NCI-H345 (cell line): ENCODE measurements at regions not wholly inside any gene's neighbourhood (a gene's known extent, or its start where the extent isn't known, plus 50 kb on each side); places are given as distances from the start of the nearest gene placed in this dataset.

Experiments
- DNase-seq: peaks from one replicate; lab custom pipeline; 2025; lab: John Stamatoyannopoulos, UW

- no peak for DNase-seq
Measured at GRCh38 chr3:59133311-59133710, 83.5 kb upstream of the CFAP20DC start.

DNA sequence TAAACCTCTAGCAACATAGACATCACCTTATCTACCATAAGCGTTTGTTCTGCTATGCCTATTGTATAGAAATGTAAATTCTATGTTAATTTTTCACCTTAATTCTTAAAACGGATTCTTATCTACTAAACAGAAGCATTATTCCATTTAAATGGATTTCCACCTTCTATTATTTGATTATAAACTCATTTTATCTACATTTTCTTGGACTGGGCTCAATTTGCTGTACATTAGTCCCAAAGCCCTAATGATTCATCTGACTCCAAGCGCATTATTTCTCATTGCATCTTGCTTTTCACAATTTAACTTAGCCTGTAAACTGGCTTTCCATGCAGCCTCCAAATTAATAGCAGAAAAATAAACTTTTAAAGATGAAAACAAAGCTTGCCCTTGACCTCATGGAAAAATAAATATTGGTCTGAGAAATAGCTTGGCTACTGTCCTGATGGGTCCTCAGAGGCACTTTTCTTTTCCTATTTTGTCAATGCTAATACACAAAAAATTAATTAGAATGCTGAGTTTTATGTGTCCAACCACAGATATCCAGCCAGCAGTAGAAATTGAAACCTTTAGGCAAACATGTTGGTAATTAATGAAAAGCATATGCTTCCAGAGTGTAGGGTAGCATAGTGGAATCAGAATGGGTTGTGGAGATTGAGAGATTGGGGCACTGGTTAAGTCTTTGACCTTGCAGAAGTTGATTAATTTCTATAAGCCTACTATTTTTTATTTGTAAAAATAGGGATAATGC, 81.4 kb upstream of the CFAP20DC start:
- no peak for DNase-seq

DNA sequence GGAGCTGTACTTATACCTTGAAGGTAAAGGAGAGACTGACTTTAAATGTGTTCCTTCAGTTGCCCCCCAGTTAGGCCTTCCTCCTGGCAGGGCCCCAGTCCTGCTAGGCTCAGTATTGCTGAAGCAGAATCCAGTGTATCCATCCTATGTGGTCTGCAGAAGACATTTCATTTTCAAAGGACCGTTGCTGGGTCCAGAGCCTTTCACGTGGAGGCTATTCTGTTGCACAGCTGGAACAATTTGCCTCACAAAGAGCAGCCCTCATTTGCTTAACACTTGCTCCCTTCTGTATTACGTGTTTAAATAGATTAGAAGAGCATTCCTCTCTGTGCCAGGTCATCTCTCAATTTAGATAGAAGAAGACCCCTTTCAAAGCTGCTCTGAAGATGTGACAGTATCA, 78.9 kb upstream of the CFAP20DC start:
- DNase-seq = no peak

DNA sequence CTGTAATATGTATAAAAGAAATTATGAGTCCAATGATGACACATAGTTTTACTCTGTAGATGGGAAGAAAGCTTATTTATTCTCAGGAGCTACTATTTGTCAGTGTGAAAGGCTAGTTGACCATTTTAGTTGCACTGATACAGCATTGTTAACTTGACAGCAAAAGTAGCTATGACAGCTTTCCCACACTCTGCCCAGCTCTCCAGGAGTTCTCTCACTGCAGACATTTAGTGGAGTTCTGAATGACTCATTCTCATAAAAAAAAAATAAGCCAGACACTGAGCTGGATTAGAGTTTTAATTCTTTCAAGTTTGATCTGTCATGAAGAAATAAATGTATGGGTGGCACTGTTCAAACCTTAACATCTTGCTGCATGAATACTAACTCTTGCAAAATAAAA, 77.2 kb upstream of the CFAP20DC start:
- DNase-seq = no peak

DNA sequence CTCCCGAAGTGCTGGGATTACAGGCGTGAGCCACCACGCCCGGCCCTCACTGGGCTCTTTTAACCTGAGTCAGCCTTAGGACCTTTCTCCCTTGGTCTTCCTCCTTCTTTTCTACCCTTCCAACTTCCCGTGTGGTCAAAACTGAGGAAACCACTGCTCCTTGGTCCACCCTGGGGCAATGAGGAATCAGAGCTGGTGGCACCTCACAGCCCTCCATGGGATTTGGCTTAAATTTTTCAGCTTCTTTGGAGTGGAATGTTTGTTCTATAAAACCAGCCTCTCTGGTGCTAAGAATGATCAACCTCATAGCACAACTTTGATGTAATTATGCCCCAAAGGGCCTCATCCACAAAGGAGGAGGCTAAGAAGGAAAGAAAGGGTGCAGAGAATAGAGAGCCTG, 76.6 kb upstream of the CFAP20DC start:
- no peak for DNase-seq

GRCh38 chr3:59121346-59122144, 71.7 kb upstream of the CFAP20DC start:
- no peak for DNase-seq

DNA sequence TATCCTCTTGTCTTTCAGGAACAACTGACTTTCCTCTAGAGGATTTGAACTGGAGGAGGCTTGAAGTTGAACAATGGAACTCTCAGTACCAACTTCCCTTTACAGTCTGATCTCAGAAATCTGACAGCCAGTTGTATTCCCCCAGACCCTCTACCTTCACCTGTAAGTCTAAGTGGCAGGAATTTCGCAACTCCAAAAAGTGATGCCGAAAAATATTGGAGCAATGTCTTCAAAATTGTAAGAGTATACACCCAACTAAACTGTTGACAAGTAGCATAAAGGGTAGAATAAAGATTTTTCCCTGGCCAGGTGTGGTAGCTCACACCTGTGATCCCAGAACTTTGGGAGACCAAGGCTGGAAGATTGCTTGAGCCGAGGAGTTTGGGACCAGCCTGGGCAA, 69.1 kb upstream of the CFAP20DC start:
- no peak for DNase-seq

GRCh38 chr3:59117396-59117795, 67.6 kb upstream of the CFAP20DC start:
- no peak for DNase-seq

DNA sequence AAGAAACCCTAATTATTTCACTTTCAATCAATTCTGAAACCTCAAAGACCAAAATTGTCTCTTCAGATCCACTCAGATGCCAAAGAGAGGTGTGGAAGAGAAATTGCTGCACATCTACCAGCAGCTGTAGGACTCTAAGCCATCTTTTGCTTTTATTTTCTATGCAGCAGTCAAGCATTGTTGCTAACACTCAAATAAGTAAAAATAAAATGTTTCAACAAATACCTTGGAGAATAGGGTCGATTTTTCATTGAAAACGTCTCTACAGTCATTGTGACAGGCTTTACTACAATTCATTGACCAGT, 66.4 kb upstream of the CFAP20DC start:
- DNase-seq = no peak

- DNase-seq = no peak
Measured at GRCh38 chr3:59115364-59116232, 65.8 kb upstream of the CFAP20DC start.

- no peak for DNase-seq
Measured at GRCh38 chr3:59107856-59108815, 58.3 kb upstream of the CFAP20DC start.

DNA sequence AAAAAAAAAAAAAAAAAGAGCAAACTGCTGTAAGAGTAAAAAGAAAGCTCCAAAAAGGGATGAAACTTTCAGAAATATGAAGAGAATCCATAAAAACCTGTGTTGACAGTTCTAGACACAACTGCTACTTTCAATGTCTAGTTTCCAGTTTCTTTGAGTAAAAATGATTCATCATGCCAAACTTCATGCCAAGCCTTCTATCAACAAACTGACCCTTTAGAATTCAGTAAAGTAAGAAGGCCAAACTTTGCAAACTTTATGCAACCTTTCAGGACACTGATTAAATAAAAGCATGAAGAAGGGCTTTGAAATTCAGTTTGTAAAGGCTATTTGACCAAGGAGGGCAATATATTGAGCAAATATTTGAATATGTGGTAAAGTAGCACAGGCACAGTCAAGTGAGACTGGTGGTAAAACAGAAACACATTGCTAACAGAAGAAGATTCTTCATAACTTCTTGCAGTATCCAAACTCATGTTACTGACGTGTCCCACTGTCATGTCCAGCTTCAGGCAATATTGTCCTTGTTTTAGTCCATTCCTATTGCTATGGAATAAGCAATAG, 56.3 kb upstream of the CFAP20DC start:
- DNase-seq = no peak

DNA sequence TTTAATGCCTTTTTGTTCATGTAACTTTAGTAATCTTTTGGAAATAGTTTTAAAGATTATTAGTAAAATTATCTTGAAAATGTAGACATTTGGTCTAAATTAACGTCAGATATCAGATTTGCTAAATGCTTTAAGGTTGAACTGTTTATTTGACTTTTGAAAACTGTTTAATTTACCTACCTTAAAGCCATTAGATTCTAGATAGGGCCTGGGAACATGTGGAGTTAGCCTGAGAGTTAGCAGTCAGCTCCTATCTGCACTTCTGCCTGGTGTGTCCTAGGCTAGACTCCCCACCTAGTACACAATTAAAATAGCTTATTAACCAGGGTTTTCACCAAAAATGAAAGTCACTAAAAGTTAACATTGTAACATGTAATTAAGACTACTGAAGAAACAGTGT, 53.7 kb upstream of the CFAP20DC start:
- no peak for DNase-seq

DNA sequence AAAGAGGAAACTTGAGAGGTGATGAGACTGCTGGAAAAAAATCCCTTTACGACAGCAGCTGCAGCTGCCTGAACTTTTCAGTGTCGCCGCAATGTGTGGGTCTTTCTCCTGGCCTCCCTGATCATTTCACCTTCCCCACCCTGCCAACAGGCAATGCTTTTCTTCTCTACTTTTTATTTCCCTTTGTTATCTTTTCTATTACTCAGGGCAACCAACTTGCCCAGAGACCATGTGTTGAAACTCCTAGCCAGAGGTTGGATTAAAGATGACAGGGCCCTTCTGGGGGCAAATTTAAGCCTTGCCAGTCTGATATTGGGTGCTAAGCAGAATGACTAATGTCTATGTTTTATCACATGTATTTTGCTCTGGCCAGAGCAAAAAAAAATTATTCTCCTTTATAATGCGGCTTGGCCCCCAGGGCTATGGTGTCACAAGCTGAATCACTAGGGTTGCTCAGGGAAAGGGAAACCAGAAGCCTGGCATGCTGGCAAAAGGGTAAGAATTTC, 51.5 kb upstream of the CFAP20DC start:
- no peak for DNase-seq
